ENCODE measurements at regions not wholly inside any gene's neighbourhood (a gene's known extent, or its start where the extent isn't known, plus 50 kb on each side); places are given as distances from the start of the nearest gene placed in this dataset.

DNA sequence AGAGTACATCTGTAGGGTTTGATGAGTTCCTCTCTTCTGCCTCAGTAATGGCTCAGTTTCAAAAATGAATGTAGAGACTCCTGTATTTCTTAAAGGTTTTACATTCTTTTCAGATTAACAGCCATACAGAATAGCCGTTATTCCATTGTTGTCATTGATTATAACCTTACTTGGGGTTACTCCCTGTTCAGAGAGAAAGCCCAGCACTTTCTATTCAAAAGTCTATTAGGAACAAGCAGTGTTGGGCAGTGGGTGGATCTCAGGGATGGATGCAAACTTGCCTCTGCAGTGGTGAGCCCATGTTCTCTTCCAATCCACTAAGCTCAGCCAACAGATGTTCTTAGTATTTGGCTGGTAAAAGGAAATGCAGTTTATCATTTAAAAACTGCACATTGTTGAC lies 342.6 kb upstream of the E2F7 start:
- TF ChIP-seq, protein P1, sequence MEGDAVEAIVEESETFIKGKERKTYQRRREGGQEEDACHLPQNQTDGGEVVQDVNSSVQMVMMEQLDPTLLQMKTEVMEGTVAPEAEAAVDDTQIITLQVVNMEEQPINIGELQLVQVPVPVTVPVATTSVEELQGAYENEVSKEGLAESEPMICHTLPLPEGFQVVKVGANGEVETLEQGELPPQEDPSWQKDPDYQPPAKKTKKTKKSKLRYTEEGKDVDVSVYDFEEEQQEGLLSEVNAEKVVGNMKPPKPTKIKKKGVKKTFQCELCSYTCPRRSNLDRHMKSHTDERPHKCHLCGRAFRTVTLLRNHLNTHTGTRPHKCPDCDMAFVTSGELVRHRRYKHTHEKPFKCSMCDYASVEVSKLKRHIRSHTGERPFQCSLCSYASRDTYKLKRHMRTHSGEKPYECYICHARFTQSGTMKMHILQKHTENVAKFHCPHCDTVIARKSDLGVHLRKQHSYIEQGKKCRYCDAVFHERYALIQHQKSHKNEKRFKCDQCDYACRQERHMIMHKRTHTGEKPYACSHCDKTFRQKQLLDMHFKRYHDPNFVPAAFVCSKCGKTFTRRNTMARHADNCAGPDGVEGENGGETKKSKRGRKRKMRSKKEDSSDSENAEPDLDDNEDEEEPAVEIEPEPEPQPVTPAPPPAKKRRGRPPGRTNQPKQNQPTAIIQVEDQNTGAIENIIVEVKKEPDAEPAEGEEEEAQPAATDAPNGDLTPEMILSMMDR (IDR thresholded peaks at IDR 0.05): no peak
- TF ChIP-seq, protein P2, sequence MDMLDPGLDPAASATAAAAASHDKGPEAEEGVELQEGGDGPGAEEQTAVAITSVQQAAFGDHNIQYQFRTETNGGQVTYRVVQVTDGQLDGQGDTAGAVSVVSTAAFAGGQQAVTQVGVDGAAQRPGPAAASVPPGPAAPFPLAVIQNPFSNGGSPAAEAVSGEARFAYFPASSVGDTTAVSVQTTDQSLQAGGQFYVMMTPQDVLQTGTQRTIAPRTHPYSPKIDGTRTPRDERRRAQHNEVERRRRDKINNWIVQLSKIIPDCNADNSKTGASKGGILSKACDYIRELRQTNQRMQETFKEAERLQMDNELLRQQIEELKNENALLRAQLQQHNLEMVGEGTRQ (IDR thresholded peaks at IDR 0.05): no peak
- no peak for TF ChIP-seq JUN (IDR thresholded peaks at IDR 0.05)
- TF ChIP-seq, protein P3, sequence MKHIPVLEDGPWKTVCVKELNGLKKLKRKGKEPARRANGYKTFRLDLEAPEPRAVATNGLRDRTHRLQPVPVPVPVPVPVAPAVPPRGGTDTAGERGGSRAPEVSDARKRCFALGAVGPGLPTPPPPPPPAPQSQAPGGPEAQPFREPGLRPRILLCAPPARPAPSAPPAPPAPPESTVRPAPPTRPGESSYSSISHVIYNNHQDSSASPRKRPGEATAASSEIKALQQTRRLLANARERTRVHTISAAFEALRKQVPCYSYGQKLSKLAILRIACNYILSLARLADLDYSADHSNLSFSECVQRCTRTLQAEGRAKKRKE (CRISPR knock-in tag; IDR thresholded peaks at IDR 0.05; ENCODE audit: low read depth): no peak
- TF ChIP-seq EP300 (IDR thresholded peaks at IDR 0.05): no peak
- no peak for TF ChIP-seq BHLHE40 (IDR thresholded peaks at IDR 0.05; ENCODE audit: low read depth, low read length)
- TF ChIP-seq, protein P4, sequence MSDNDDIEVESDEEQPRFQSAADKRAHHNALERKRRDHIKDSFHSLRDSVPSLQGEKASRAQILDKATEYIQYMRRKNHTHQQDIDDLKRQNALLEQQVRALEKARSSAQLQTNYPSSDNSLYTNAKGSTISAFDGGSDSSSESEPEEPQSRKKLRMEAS (IDR thresholded peaks at IDR 0.05): no peak
- no peak for TF ChIP-seq RNF2 (IDR thresholded peaks at IDR 0.05; ENCODE audit: borderline replicate concordance, low read depth)
- no peak for TF ChIP-seq POLR2A (IDR thresholded peaks at IDR 0.05; ENCODE audit: low read length)
- TF ChIP-seq, protein P5, sequence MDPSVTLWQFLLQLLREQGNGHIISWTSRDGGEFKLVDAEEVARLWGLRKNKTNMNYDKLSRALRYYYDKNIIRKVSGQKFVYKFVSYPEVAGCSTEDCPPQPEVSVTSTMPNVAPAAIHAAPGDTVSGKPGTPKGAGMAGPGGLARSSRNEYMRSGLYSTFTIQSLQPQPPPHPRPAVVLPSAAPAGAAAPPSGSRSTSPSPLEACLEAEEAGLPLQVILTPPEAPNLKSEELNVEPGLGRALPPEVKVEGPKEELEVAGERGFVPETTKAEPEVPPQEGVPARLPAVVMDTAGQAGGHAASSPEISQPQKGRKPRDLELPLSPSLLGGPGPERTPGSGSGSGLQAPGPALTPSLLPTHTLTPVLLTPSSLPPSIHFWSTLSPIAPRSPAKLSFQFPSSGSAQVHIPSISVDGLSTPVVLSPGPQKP (IDR thresholded peaks at IDR 0.05; ENCODE audit: low read depth, low read length): no peak
- TF ChIP-seq HEYL (CRISPR knock-in tag; IDR thresholded peaks at IDR 0.05): no peak

Data from A549 (cell line).